Naive thymus-derived CD4-positive, alpha-beta T cell (primary cell): ENCODE measurements at regions not wholly inside any gene's neighbourhood (a gene's known extent, or its start where the extent isn't known, plus 50 kb on each side); places are given as distances from the start of the nearest gene placed in this dataset.

ENCODE experiments used
- ATAC-seq: fragments of 150-1000 bp; cut with Tn5 transposase; 2 replicates; pipeline ENCODE4 v1.10.0; 2021; ENCODE audit warnings: mild to moderate bottlenecking, moderate library complexity
- CTCF ChIA-PET: fragments of 350-600 bp; sonication (Branson Sonifier 250); formaldehyde crosslinking; loops from one replicate; lab custom pipeline; 2021; ENCODE audit warnings: antibody characterized with exemption; lab: Charles Lee
- POLR2A ChIA-PET: fragments of 350-600 bp; sonication (Branson Sonifier 250); formaldehyde crosslinking; loops from one replicate; lab custom pipeline; 2021; ENCODE audit warnings: antibody characterized with exemption, inconsistent platforms; lab: Charles Lee
- DNase-seq, 9 donors: peaks; one replicate each; pipeline versions ENCODE4 v3.0.0 to v3.0.0-alpha.2; 2020 to 2022; ENCODE audit warnings: mixed read lengths in 1 of 9
- H3K27ac ChIP-seq: one replicate; pipeline ENCODE4 v1.7.0; 2013; ENCODE audit warnings: mild to moderate bottlenecking, low read depth, low read length, moderate library complexity
- H3K27me3 ChIP-seq, 2 donors: one replicate each; pipeline ENCODE4 v1.7.0; 2013; ENCODE audit warnings: low read length in 2 of 2, mild to moderate bottlenecking in 2 of 2, moderate library complexity in 2 of 2; ENCODE audit not compliant: control insufficient read depth in 2 of 2, insufficient read depth in 2 of 2
- H3K36me3 ChIP-seq, 3 experiments: 1 replicate in 2 of 3; 2 replicates in 1 of 3; pipeline ENCODE4 v1.7.0; 2013; ENCODE audit warnings: low read length in 3 of 3, mild to moderate bottlenecking in 3 of 3, moderate library complexity in 1 of 3; ENCODE audit not compliant: insufficient read depth in 3 of 3, control insufficient read depth in 2 of 3
- H3K4me1 ChIP-seq, 2 donors: one replicate each; pipeline ENCODE4 v1.7.0; 2013; ENCODE audit warnings: low read length in 2 of 2, mild to moderate bottlenecking in 2 of 2, moderate library complexity in 1 of 2; ENCODE audit not compliant: control insufficient read depth in 2 of 2, insufficient read depth in 2 of 2
- H3K4me3 ChIP-seq: 2 replicates; pipeline ENCODE4 v1.7.0; 2013; ENCODE audit warnings: mild to moderate bottlenecking, low read length
- H3K9me3 ChIP-seq, 3 experiments: 1 replicate in 2 of 3; 2 replicates in 1 of 3; pipeline ENCODE4 v1.7.0; 2013; ENCODE audit warnings: low read length in 3 of 3; ENCODE audit not compliant: control insufficient read depth in 2 of 3
- H3K27ac Mint-ChIP-seq, 9 donors: one replicate each; pipeline ENCODE4 v1.8.0; 2020 to 2022; ENCODE audit warnings: mixed read lengths in 9 of 9, mild to moderate bottlenecking in 8 of 9, moderate library complexity in 5 of 9, inconsistent platforms in 2 of 9
- H3K27me3 Mint-ChIP-seq, 5 donors: one replicate each; pipeline ENCODE4 v1.8.0; 2021 to 2022; ENCODE audit warnings: mixed read lengths in 5 of 5, mild to moderate bottlenecking in 1 of 5
- H3K36me3 Mint-ChIP-seq, 5 donors: one replicate each; pipeline ENCODE4 v1.8.0; 2020 to 2022; ENCODE audit warnings: mixed read lengths in 5 of 5, mild to moderate bottlenecking in 3 of 5, inconsistent platforms in 1 of 5
- H3K4me1 Mint-ChIP-seq, 7 donors: one replicate each; pipeline ENCODE4 v1.8.0; 2020 to 2022; ENCODE audit warnings: mixed read lengths in 7 of 7, mild to moderate bottlenecking in 3 of 7, inconsistent platforms in 1 of 7
- H3K4me3 Mint-ChIP-seq, 10 donors: one replicate each; pipeline ENCODE4 v1.8.0; 2020 to 2022; ENCODE audit warnings: mild to moderate bottlenecking in 10 of 10, mixed read lengths in 10 of 10, moderate library complexity in 6 of 10, inconsistent platforms in 2 of 10
- H3K9me3 Mint-ChIP-seq, 11 donors: one replicate each; pipeline ENCODE4 v1.8.0; 2020 to 2022; ENCODE audit warnings: mixed read lengths in 11 of 11, mild to moderate bottlenecking in 4 of 11, inconsistent platforms in 1 of 11, moderate library complexity in 1 of 11
- intact Hi-C, 2 donors: fragments of 100-400 bp; cut with micrococcal nuclease; formaldehyde crosslinking; loops; one replicate each; pipeline ENCODE4 v1.15.1; 2023

DNA sequence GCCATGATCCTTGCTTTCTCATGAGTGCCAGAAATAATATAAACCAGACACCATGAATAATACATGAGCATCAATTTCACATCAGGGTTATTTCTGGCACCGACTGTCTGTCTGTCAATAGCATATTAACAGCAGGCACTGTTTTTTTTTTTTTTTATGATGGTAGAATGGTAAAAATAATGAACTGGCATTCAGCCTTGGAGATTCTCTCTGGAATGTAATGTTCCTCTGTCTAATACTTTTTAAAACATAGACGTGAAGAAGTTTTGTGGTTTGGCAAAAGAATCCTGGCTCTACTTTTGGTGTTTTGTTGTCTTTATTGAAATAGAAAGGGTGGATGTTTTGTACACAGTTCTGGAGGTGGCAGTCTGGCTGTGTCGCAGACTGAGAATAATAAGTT lies 874.6 kb upstream of the PRKX start:
- POLR2A ChIA-PET, result no interaction called here

DNA sequence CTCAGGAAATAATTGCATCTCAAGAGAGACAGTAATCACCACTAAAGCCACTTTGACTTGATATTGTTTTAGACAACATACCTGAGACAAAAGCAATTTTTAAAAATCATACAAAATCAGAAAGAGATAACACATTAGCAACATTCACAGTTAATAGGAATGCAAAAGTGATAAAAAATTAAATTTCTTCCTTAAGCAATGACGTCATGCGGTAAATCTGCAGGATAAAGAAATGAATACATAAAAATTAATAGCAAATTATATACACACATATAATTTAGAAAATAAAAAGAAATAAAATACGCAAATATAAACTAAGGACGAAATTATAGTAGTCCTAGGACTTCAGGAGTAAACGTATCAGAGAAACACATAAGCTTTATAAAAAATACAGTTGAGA lies 866.5 kb upstream of the PRKX start:
- ChIA-PET POLR2A (no interaction called here), CTCF (no interaction called here)
- no peak for DNase-seq
- Mint-ChIP-seq H3K27me3 (no peaks in the 10 kb centered on the region), H3K27ac (no peak overlapping the region), H3K4me3 (no peak overlapping the region), H3K9me3 (peaks cover 0 to 9% (median 3%) of the 10 kb centered on the region in 11 donors), H3K36me3 (no peaks in the 10 kb centered on the region), H3K4me1 (no peaks in the 10 kb centered on the region)
- Histone ChIP-seq H3K9me3 (no peaks in the 10 kb centered on the region), H3K36me3 (no peaks in the 10 kb centered on the region), H3K4me3 (no peak overlapping the region), H3K27ac (no peak overlapping the region), H3K4me1 (no peaks in the 10 kb centered on the region), H3K27me3 (no peaks in the 10 kb centered on the region)
- no peak for ATAC-seq
- intact Hi-C loops, result no loop called here

More for the DNA sequence above, 874.6 kb upstream of the PRKX start:
- Histone ChIP-seq H3K4me3 (no peak overlapping the region), H3K4me1 (no peaks in the 10 kb centered on the region), H3K27me3 (no peaks in the 10 kb centered on the region), H3K36me3 (no peaks in the 10 kb centered on the region), H3K27ac (no peak overlapping the region), H3K9me3 (no peaks in the 10 kb centered on the region)
- CTCF ChIA-PET, result no interaction called here
- ATAC-seq (no peak), DNase-seq (no peak)
- Mint-ChIP-seq H3K4me1 (no peaks in the 10 kb centered on the region), H3K4me3 (no peak overlapping the region), H3K36me3 (no peaks in the 10 kb centered on the region), H3K9me3 (peaks cover 0 to 11% (median 3%) of the 10 kb centered on the region in 11 donors), H3K27me3 (no peaks in the 10 kb centered on the region), H3K27ac (no peak overlapping the region)
- intact Hi-C loops, result no loop called here

DNA sequence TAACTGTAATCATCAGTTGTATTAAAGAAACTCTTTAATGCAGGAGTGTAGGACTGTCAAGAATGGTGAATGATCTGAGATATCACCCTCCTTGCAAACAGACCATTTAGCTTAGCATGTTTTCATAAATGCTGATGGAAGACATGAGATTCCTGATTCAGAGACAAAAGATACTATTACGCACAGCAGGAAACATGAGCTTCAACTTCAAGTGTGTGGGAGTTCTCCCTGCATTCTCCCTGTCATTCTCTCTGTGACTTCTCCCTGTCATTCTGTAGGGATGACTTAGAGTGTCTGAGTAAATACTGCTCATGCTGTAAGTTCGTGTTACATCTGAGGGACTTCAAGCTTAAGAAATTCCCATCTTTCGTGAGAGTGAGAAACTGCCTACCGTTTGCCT lies 866.0 kb upstream of the PRKX start:
- H3K4me1 ChIP-seq, result no peaks in the 10 kb centered on the region
- no peak overlapping the region for H3K4me3 Mint-ChIP-seq

DNA sequence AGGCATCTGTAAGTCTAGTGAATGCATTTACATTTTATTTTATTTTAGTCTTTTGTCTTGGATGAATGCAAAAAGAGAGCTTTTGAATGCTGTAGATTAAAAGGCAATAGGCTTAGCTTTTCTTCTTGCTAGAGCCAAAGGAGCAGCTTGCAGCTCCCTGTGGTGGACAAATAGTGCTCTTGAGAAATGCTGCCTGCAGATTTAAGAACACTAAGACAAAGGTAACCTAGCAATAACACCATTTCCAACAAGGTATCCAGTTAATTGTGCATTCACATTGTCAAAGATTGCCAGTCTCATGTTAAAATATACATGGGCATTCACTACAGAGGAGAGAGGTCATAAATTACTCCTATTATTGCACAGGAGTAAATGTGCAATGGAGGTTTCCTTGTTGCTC lies 859.2 kb upstream of the PRKX start:
- POLR2A ChIA-PET, result no interaction called here
- no peak overlapping the region for H3K27ac Mint-ChIP-seq
- CTCF ChIA-PET, result no interaction called here
- Histone ChIP-seq H3K4me1 (no peaks in the 10 kb centered on the region), H3K9me3 (no peaks in the 10 kb centered on the region), H3K27ac (no peak overlapping the region), H3K4me3 (no peak overlapping the region), H3K36me3 (no peaks in the 10 kb centered on the region), H3K27me3 (no peaks in the 10 kb centered on the region)
- H3K27me3 Mint-ChIP-seq, result no peaks in the 10 kb centered on the region
- H3K36me3 Mint-ChIP-seq, result no peaks in the 10 kb centered on the region
- H3K4me1 Mint-ChIP-seq, result no peaks in the 10 kb centered on the region
- ATAC-seq, result no peak
- no peak overlapping the region for H3K4me3 Mint-ChIP-seq
- DNase-seq, result no peak
- intact Hi-C loops, result loop anchor here in 1 of 2 donors (2.0 kb wide), 1 partner anchor 42 kb away; no protein-coding TSS in a partner anchor
- H3K9me3 Mint-ChIP-seq, result peaks cover 0 to 6% (median 0%) of the 10 kb centered on the region in 11 donors

More for the DNA sequence above, 866.0 kb upstream of the PRKX start:
- H3K27me3 ChIP-seq, result no peaks in the 10 kb centered on the region
- ATAC-seq, result no peak
- ChIA-PET POLR2A (no interaction called here), CTCF (no interaction called here)
- no peak for DNase-seq
- H3K36me3 Mint-ChIP-seq, result no peaks in the 10 kb centered on the region
- peaks cover 0 to 7% (median 0%) of the 10 kb centered on the region in 11 donors for H3K9me3 Mint-ChIP-seq
- no peaks in the 10 kb centered on the region for H3K4me1 Mint-ChIP-seq
- intact Hi-C loops, result no loop called here
- H3K36me3 ChIP-seq, result no peaks in the 10 kb centered on the region
- H3K9me3 ChIP-seq, result no peaks in the 10 kb centered on the region
- H3K27me3 Mint-ChIP-seq, result no peaks in the 10 kb centered on the region
- no peak overlapping the region for H3K27ac ChIP-seq
- no peak overlapping the region for H3K27ac Mint-ChIP-seq
- no peak overlapping the region for H3K4me3 ChIP-seq

DNA sequence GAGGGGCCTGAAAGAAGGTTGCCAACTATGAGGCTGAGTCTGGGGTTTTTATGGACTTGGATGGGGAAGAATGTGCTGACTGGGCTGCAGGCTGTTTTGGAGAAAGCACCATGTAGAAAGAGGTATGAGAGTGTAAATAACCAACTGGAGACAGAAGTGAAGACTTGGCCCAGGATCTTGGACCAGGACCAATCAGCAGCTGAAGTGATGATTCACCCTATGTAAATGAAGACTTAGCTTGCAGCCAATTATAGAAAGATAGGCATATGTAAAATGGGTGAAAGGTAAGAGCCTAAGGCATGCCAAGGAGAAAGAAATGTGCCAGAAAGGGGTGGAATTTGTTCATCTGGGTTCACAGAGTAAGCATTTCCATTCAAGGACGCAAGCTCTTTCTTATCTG lies 856.7 kb upstream of the PRKX start:
- H3K9me3 Mint-ChIP-seq, result peaks cover 0 to 5% (median 0%) of the 10 kb centered on the region in 11 donors
- intact Hi-C loops, result no loop called here
- no peak overlapping the region for H3K4me3 Mint-ChIP-seq
- H3K27me3 Mint-ChIP-seq, result no peaks in the 10 kb centered on the region
- Histone ChIP-seq H3K9me3 (no peaks in the 10 kb centered on the region), H3K4me1 (no peaks in the 10 kb centered on the region), H3K27ac (no peak overlapping the region), H3K4me3 (no peak overlapping the region), H3K27me3 (no peaks in the 10 kb centered on the region), H3K36me3 (no peaks in the 10 kb centered on the region)
- no peaks in the 10 kb centered on the region for H3K36me3 Mint-ChIP-seq
- ChIA-PET POLR2A (no interaction called here), CTCF (no interaction called here)
- H3K4me1 Mint-ChIP-seq, result no peaks in the 10 kb centered on the region
- ATAC-seq (no peak), DNase-seq (no peak)
- no peak overlapping the region for H3K27ac Mint-ChIP-seq

DNA sequence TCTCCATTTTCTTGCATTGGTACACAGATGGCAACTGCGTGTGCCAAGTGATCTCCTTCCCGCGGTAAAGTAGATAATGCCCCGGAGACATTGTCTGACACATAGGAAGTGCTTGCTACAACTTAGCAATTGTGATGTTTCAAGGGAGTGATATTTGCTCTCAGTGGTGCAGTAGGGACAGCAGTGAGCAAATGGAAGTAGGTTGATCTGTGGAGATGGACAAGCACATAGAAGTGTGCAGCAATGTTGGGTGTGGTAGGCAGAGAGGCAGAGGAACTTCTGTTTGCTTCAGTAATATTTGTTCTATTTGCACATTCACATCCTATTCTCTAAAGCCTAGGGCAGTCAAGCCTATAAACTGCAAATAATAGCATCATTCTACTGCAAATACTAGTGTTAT lies 846.7 kb upstream of the PRKX start:
- Histone ChIP-seq H3K27ac (no peak overlapping the region), H3K36me3 (no peaks in the 10 kb centered on the region), H3K9me3 (no peaks in the 10 kb centered on the region), H3K4me3 (no peak overlapping the region), H3K4me1 (no peaks in the 10 kb centered on the region), H3K27me3 (no peaks in the 10 kb centered on the region)
- no peak overlapping the region for H3K27ac Mint-ChIP-seq
- CTCF ChIA-PET, result interaction anchor here (1.3 kb wide), 1 partner anchor 10 kb away, joined by 4 read pairs; no protein-coding TSS in a partner anchor
- POLR2A ChIA-PET, result no interaction called here
- H3K4me1 Mint-ChIP-seq, result no peaks in the 10 kb centered on the region
- no peak for DNase-seq
- peaks cover 0 to 6% (median 0%) of the 10 kb centered on the region in 11 donors for H3K9me3 Mint-ChIP-seq
- H3K4me3 Mint-ChIP-seq, result no peak overlapping the region
- intact Hi-C loops, result no loop called here
- H3K27me3 Mint-ChIP-seq, result no peaks in the 10 kb centered on the region
- H3K36me3 Mint-ChIP-seq, result no peaks in the 10 kb centered on the region
- no peak for ATAC-seq

DNA sequence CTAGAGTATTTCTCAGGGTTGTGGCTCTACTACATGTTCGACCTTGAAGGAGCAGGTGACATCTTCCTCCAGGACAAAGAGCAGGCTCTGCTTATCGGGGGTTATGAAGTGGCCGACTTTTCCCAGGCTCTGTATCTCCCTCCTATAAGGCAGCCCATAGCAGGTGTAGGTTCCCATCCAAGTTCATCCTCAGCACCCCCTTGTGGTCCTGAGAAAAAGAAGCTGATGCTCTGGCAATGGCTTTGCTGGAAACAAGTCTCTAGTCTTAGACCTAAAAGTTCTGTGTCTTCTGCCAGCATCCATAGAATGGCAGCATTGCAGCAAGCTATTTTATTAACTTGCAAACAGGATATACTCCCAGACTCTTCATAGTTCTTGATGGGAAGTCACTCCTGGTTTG lies 836.6 kb upstream of the PRKX start:
- Mint-ChIP-seq H3K36me3 (no peaks in the 10 kb centered on the region), H3K27me3 (peaks cover 0 to 3% (median 0%) of the 10 kb centered on the region in 5 donors), H3K4me1 (no peaks in the 10 kb centered on the region), H3K27ac (no peak overlapping the region), H3K9me3 (no peaks in the 10 kb centered on the region), H3K4me3 (no peak overlapping the region)
- Histone ChIP-seq H3K4me3 (no peak overlapping the region), H3K36me3 (no peaks in the 10 kb centered on the region), H3K9me3 (no peaks in the 10 kb centered on the region), H3K27me3 (no peaks in the 10 kb centered on the region), H3K4me1 (no peaks in the 10 kb centered on the region), H3K27ac (no peak overlapping the region)
- ChIA-PET CTCF (interaction anchor here (1.0 kb wide), 1 partner anchor 10 kb away, joined by 4 read pairs; no protein-coding TSS in a partner anchor), POLR2A (no interaction called here)
- ATAC-seq (no peak), DNase-seq (no peak)
- intact Hi-C loops, result no loop called here
